ENCODE measurements at regions not wholly inside any gene's neighbourhood (a gene's known extent, or its start where the extent isn't known, plus 50 kb on each side); places are given as distances from the start of the nearest gene placed in this dataset.

GRCh38 chr6:120534954-120535353 lies 799.3 kb downstream of the TBC1D32 start:
- no peak for TF ChIP-seq CTCF (IDR thresholded peaks at IDR 0.05; ENCODE audit: insufficient read depth, low read length)
- no peak for TF ChIP-seq REST (IDR thresholded peaks at IDR 0.05; ENCODE audit: insufficient replicate concordance, low read depth)
- no peak for TF ChIP-seq POLR2AphosphoS5 (IDR thresholded peaks at IDR 0.05; ENCODE audit: low read depth)
- TF ChIP-seq GABPA (IDR thresholded peaks at IDR 0.05; ENCODE audit: low read depth) = no peak

Data from HL-60 (cell line).